ENCODE measurements at regions not wholly inside any gene's neighbourhood (a gene's known extent, or its start where the extent isn't known, plus 50 kb on each side); places are given as distances from the start of the nearest gene placed in this dataset.

- POLR2A ChIA-PET: no interaction called here
- intact Hi-C loops (cut with micrococcal nuclease): no loop called here
These were observed 55.5 kb upstream of the PCDH9 start for GRCh38 chr13:67285611-67286010.

DNA sequence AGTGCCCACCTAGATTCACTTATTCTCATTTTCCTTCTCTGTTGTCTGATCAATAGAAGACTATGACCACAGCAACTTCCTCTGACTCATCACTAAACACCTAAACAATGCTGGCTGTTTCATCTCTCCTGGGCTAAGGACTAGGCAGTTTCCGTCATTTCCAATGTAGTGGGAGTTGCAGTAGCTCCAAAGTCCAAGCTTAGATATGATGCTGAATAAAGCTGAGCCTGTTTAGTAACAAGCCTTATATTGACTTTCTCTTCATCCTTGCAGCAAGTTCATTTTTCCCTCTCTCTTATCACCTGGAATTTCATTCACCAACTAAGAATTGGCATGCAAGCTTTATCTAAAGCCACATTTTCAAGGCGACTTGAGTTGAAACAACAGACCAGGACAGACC is 53.5 kb upstream of the PCDH9 start:
- H3K4me3 Mint-ChIP-seq: no peak overlapping the region
- POLR2A ChIA-PET: no interaction called here
- no peaks in the 10 kb centered on the region for H3K9me3 Mint-ChIP-seq
- TF ChIP-seq CTCF (IDR thresholded peaks at IDR 0.05): no peak
- no peaks in the 10 kb centered on the region for H3K27me3 Mint-ChIP-seq
- CTCF ChIA-PET: no interaction called here
- intact Hi-C loops (cut with micrococcal nuclease): no loop called here
- ATAC-seq (ENCODE audit: low read depth): no peak
- H3K36me3 Mint-ChIP-seq (ENCODE audit: low read depth): no peaks in the 10 kb centered on the region
- H3K4me1 Mint-ChIP-seq: no peaks in the 10 kb centered on the region
- no peak overlapping the region for H3K27ac Mint-ChIP-seq
- DNase-seq: no peak

More at GRCh38 chr13:67285611-67286010, 55.5 kb upstream of the PCDH9 start:
- DNase-seq (no peak), ATAC-seq (ENCODE audit: low read depth) (no peak)
- H3K36me3 Mint-ChIP-seq (ENCODE audit: low read depth): no peaks in the 10 kb centered on the region
- CTCF ChIA-PET: no interaction called here
- H3K27ac Mint-ChIP-seq: no peak overlapping the region
- H3K4me3 Mint-ChIP-seq: no peak overlapping the region
- no peaks in the 10 kb centered on the region for H3K9me3 Mint-ChIP-seq
- no peak for TF ChIP-seq CTCF (IDR thresholded peaks at IDR 0.05)
- H3K27me3 Mint-ChIP-seq: no peaks in the 10 kb centered on the region
- no peaks in the 10 kb centered on the region for H3K4me1 Mint-ChIP-seq

GRCh38 chr13:67281466-67281865 is 51.3 kb upstream of the PCDH9 start:
- Mint-ChIP-seq H3K4me3 (no peak overlapping the region), H3K9me3 (no peaks in the 10 kb centered on the region), H3K27ac (no peak overlapping the region), H3K36me3 (ENCODE audit: low read depth) (no peaks in the 10 kb centered on the region), H3K4me1 (no peaks in the 10 kb centered on the region), H3K27me3 (no peaks in the 10 kb centered on the region)
- CTCF ChIA-PET: no interaction called here
- POLR2A ChIA-PET: no interaction called here
- no peak for TF ChIP-seq CTCF (IDR thresholded peaks at IDR 0.05)
- DNase-seq: no peak
- no peak for ATAC-seq (ENCODE audit: low read depth)
- intact Hi-C loops (cut with micrococcal nuclease): no loop called here

All from activated B cell treated with CpG ODN at 0.5 μM for 24 hours (primary cell).